H1 (cell line): ENCODE measurements at regions not wholly inside any gene's neighbourhood (a gene's known extent, or its start where the extent isn't known, plus 50 kb on each side); places are given as distances from the start of the nearest gene placed in this dataset.

Experiments
- CTCF ChIA-PET: fragments of 300-600 bp; sonication (Branson Sonifier 250); formaldehyde crosslinking; loops from one replicate; lab custom pipeline; 2021; ENCODE audit not compliant: partially characterized antibody; lab: Charles Lee
- POLR2A ChIA-PET: fragments of 300-600 bp; sonication (Branson Sonifier 250); formaldehyde crosslinking; loops from one replicate; lab custom pipeline; 2021; ENCODE audit warnings: inconsistent platforms; ENCODE audit not compliant: partially characterized antibody; lab: Charles Lee
- DNase-seq, 2 experiments: peaks; one replicate each; pipeline versions ENCODE4 v3.0.0 to v3.0.0-alpha.2; 2010 to 2022; ENCODE audit warnings: low spot score in 2 of 2, low read depth in 1 of 2, mixed read lengths in 1 of 2
- FAIRE-seq: peaks from 2 replicates; lab custom pipeline; 2011; peaks lifted over from hg19 to GRCh38; lab: Jason Lieb, UNC
- H2AFZ ChIP-seq: 2 replicates; pipeline ENCODE4 v1.8.1; 2012; ENCODE audit warnings: low read length, inconsistent platforms
- H2AK5ac ChIP-seq: 2 replicates; pipeline ENCODE4 v1.6.1; 2013; ENCODE audit warnings: low read depth, low read length
- H2BK120ac ChIP-seq: replicated peaks from 2 replicates; pipeline ENCODE3; 2013; ENCODE audit warnings: low read depth, low read length, inconsistent platforms
- H2BK12ac ChIP-seq: 2 replicates; pipeline ENCODE4 v1.6.1; 2013; ENCODE audit warnings: low read depth, low read length
- H2BK15ac ChIP-seq: 2 replicates; pipeline ENCODE4 v1.6.1; 2013; ENCODE audit warnings: low read length
- H2BK20ac ChIP-seq: 2 replicates; pipeline ENCODE4 v1.6.1; 2013; ENCODE audit warnings: low read length
- H2BK5ac ChIP-seq: 2 replicates; pipeline ENCODE4 v1.6.1; 2013; ENCODE audit warnings: low read depth, low read length
- H3K14ac ChIP-seq: 2 replicates; pipeline ENCODE4 v1.6.1; 2013; ENCODE audit warnings: inconsistent platforms; ENCODE audit not compliant: insufficient read length
- H3K18ac ChIP-seq: 2 replicates; pipeline ENCODE4 v1.6.1; 2013; ENCODE audit warnings: low read length; ENCODE audit errors: extremely low read depth
- H3K23ac ChIP-seq: 2 replicates; pipeline ENCODE4 v1.6.1; 2013; ENCODE audit warnings: inconsistent platforms; ENCODE audit not compliant: insufficient read length
- H3K23me2 ChIP-seq: 2 replicates; pipeline ENCODE4 v1.6.1; 2013; ENCODE audit warnings: low read depth, low read length
- H3K27ac ChIP-seq: 2 replicates; pipeline ENCODE4 v1.6.1; 2011; ENCODE audit warnings: low read depth, low read length, inconsistent platforms
- H3K27me3 ChIP-seq, 4 experiments: replicated peaks in 1 of 4; 1 replicate in 1 of 4; 2 replicates in 3 of 4; pipeline versions ENCODE4 v1.6.1 to v1.8.1; 2011 to 2013; ENCODE audit warnings: low read length in 3 of 4, mild to moderate bottlenecking in 3 of 4, inconsistent platforms in 2 of 4, mixed read lengths in 2 of 4, moderate library complexity in 1 of 4; ENCODE audit not compliant: control insufficient read depth in 3 of 4, insufficient read depth in 3 of 4; ENCODE audit errors: extremely low read depth in 1 of 4
- H3K36me3 ChIP-seq, 4 experiments: 2 replicates each; pipeline versions ENCODE4 v1.6.1 to v1.8.1; 2011 to 2013; ENCODE audit warnings: mild to moderate bottlenecking in 4 of 4, low read length in 3 of 4, moderate library complexity in 2 of 4, control low read depth in 1 of 4, inconsistent platforms in 1 of 4; ENCODE audit not compliant: insufficient read depth in 4 of 4, control insufficient read depth in 2 of 4
- H3K4ac ChIP-seq: replicated peaks from 2 replicates; pipeline ENCODE3; 2013; ENCODE audit warnings: low read length, low read depth, mixed read lengths, inconsistent platforms; ENCODE audit not compliant: insufficient read length
- H3K4me1 ChIP-seq, 4 experiments: replicated peaks in 1 of 4; 1 replicate in 1 of 4; 2 replicates in 3 of 4; pipeline versions ENCODE4 v1.6.1 to v1.8.1; 2011 to 2013; ENCODE audit warnings: low read length in 3 of 4, inconsistent platforms in 2 of 4, mixed read lengths in 1 of 4; ENCODE audit not compliant: insufficient read depth in 4 of 4, control insufficient read depth in 3 of 4
- H3K4me2 ChIP-seq, 2 experiments: 2 replicates each; pipeline versions ENCODE4 v1.6.1 to v1.8.1; 2011 to 2013; ENCODE audit warnings: low read depth in 2 of 2, low read length in 2 of 2, control low read depth in 1 of 2, inconsistent platforms in 1 of 2, mild to moderate bottlenecking in 1 of 2; ENCODE audit not compliant: insufficient read depth in 1 of 2
- H3K4me3 ChIP-seq, 4 experiments: fragments of 200-600, 300-600 bp in 1 of 4; sonication (generic), shearing (Covaris generic), sonication (Bioruptor Twin) in 1 of 4; 2 replicates each; pipeline versions ENCODE4 v1.5.1 to v1.8.1; 2011 to 2016; ENCODE audit warnings: low read length in 4 of 4, low read depth in 3 of 4, control low read depth in 2 of 4, inconsistent platforms in 2 of 4, mild to moderate bottlenecking in 2 of 4, mixed read lengths in 1 of 4, moderate library complexity in 1 of 4; ENCODE audit not compliant: insufficient read depth in 2 of 4; ENCODE audit errors: extremely low read depth in 1 of 4
- H3K56ac ChIP-seq: replicated peaks from 2 replicates; pipeline ENCODE3; 2013; ENCODE audit warnings: low read depth, mild to moderate bottlenecking, mixed read lengths, low read length, inconsistent platforms; ENCODE audit not compliant: insufficient read length
- H3K79me1 ChIP-seq: 2 replicates; pipeline ENCODE4 v1.6.1; 2013; ENCODE audit warnings: low read depth, low read length, control low read depth
- H3K79me2 ChIP-seq, 2 experiments: 2 replicates each; pipeline versions ENCODE4 v1.6.1 to v1.8.1; 2012 to 2013; ENCODE audit warnings: low read length in 2 of 2, mild to moderate bottlenecking in 2 of 2, inconsistent platforms in 1 of 2; ENCODE audit not compliant: insufficient read depth in 2 of 2, control insufficient read depth in 1 of 2
- H3K9ac ChIP-seq, 4 experiments: replicated peaks in 1 of 4; 1 replicate in 1 of 4; 2 replicates in 3 of 4; pipeline versions ENCODE4 v1.6.1 to v1.8.1; 2011 to 2013; ENCODE audit warnings: low read depth in 3 of 4, low read length in 3 of 4, control low read depth in 2 of 4, mild to moderate bottlenecking in 2 of 4, moderate library complexity in 2 of 4, inconsistent platforms in 1 of 4; ENCODE audit errors: extremely low read depth in 1 of 4
- H3K9me3 ChIP-seq, 2 experiments: 2 replicates each; pipeline versions ENCODE4 v1.6.1 to v1.8.1; 2012 to 2013; ENCODE audit warnings: mild to moderate bottlenecking in 2 of 2, moderate library complexity in 2 of 2, control low read depth in 1 of 2, inconsistent platforms in 1 of 2, low read depth in 1 of 2, low read length in 1 of 2, mixed read lengths in 1 of 2; ENCODE audit not compliant: insufficient read depth in 2 of 2
- H4K20me1 ChIP-seq, 2 experiments: replicated peaks in 1 of 2; 2 replicates each; pipeline versions ENCODE3 to v1.8.1; 2011 to 2013; ENCODE audit warnings: inconsistent platforms in 2 of 2, low read length in 2 of 2, mild to moderate bottlenecking in 1 of 2; ENCODE audit not compliant: insufficient read depth in 2 of 2, control insufficient read depth in 1 of 2
- H4K5ac ChIP-seq: 2 replicates; pipeline ENCODE4 v1.6.1; 2013; ENCODE audit warnings: low read length, low read depth, mixed read lengths, inconsistent platforms; ENCODE audit not compliant: insufficient read length
- H4K8ac ChIP-seq: 2 replicates; pipeline ENCODE4 v1.8.0; 2013; ENCODE audit warnings: mild to moderate bottlenecking, moderate library complexity, low read length, inconsistent platforms; ENCODE audit not compliant: insufficient read depth; ENCODE audit errors: extremely low read depth
- H4K91ac ChIP-seq: replicated peaks from 2 replicates; pipeline ENCODE3; 2013; ENCODE audit warnings: low read length, mixed read lengths, inconsistent platforms; ENCODE audit not compliant: insufficient read length
- CBX5 ChIP-seq: fragments of 300-800, 300-1000 bp; sonication (generic); IDR thresholded peaks from 2 replicates; pipeline ENCODE4 v1.7.1; 2016; ENCODE audit warnings: antibody characterized with exemption, low read length, low read depth
- CBX8 ChIP-seq: fragments of 300-800, 300-1000 bp; sonication (generic); IDR thresholded peaks from 2 replicates; pipeline ENCODE4 v1.7.1; 2016; ENCODE audit warnings: low read depth, low read length, borderline replicate concordance
- CREB1 ChIP-seq: IDR thresholded peaks from 2 replicates; pipeline ENCODE4 v1.6.1; 2012; ENCODE audit warnings: inconsistent platforms
- GABPA ChIP-seq: IDR thresholded peaks from 2 replicates; pipeline ENCODE4 v1.6.1; 2011; ENCODE audit warnings: mild to moderate bottlenecking, low read length, moderate library complexity, borderline replicate concordance; ENCODE audit not compliant: insufficient read depth
- KDM5A ChIP-seq: fragments of 200-600 bp; IDR thresholded peaks from 2 replicates; pipeline ENCODE4 v1.7.1; 2012; ENCODE audit warnings: mild to moderate bottlenecking, low read length, inconsistent platforms, mixed read lengths
- RAD21 ChIP-seq, 2 experiments: IDR thresholded peaks in 1 of 2; conservative IDR thresholded peaks in 1 of 2; 2 replicates each; pipeline ENCODE4 v1.6.1; 2011; ENCODE audit warnings: low read depth in 2 of 2, low read length in 2 of 2, improper control_type of control experiment in 1 of 2, inconsistent platforms in 1 of 2, mild to moderate bottlenecking in 1 of 2, moderate library complexity in 1 of 2
- SIN3A ChIP-seq, 2 experiments: IDR thresholded peaks in 1 of 2; conservative IDR thresholded peaks in 1 of 2; 2 replicates each; pipeline ENCODE4 v1.6.1; 2011 to 2012; ENCODE audit warnings: low read length in 2 of 2, improper control_type of control experiment in 1 of 2, low read depth in 1 of 2, mild to moderate bottlenecking in 1 of 2
- TEAD4 ChIP-seq: IDR thresholded peaks from 2 replicates; pipeline ENCODE4 v1.6.1; 2012; ENCODE audit warnings: low read depth, low read length, inconsistent platforms, mixed read lengths
- WGBS, 2 experiments: shearing (Covaris generic) in 1 of 2; methylation state at CpG; one replicate each; pipeline versions ENCODE4 v1.1.6 to v1.1.7; 2013 to 2015; ENCODE audit warnings: low lambda C conversion rate in 2 of 2, mixed read lengths in 2 of 2, inconsistent platforms in 1 of 2, low coverage in 1 of 2, missing lambda C conversion rate in 1 of 2; ENCODE audit not compliant: insufficient replicate concordance in 2 of 2, insufficient coverage in 1 of 2, insufficient read length in 1 of 2; ENCODE audit errors: extremely low coverage in 1 of 2, missing lambda C conversion rate in 1 of 2; 5-methylcytosine and 5-hydroxymethylcytosine counted together

- POLR2A ChIA-PET = no interaction called here
- Histone ChIP-seq H2BK5ac (no peak overlapping the region), H3K4ac (no peak overlapping the region), H3K14ac (no peak overlapping the region), H2BK12ac (no peak overlapping the region), H3K23ac (no peak overlapping the region), H3K9ac (no peak overlapping the region), H2BK20ac (no peak overlapping the region), H3K56ac (peak overlapping the region; percentile 77), H3K4me2 (no peak overlapping the region), H3K79me1 (no peaks in the 10 kb centered on the region; the same call in 1 of the 2 replicates), H2AFZ (no peak overlapping the region), H3K23me2 (peaks cover 5% of the 10 kb centered on the region; the same call in 1 of the 2 replicates), H4K5ac (no peak overlapping the region), H2AK5ac (no peak overlapping the region; the same call in 1 of the 2 replicates), H3K27me3 (no peaks in the 10 kb centered on the region), H3K9me3 (no peaks in the 10 kb centered on the region), H3K18ac (no peak overlapping the region), H4K8ac (no peak overlapping the region), H4K91ac (peak overlapping the region; percentile 80), H3K4me3 (no peak overlapping the region), H3K27ac (no peak overlapping the region), H3K79me2 (no peaks in the 10 kb centered on the region), H4K20me1 (peaks cover 0 to 5% of the 10 kb centered on the region in 2 experiments), H2BK120ac (no peak overlapping the region), H3K36me3 (no peaks in the 10 kb centered on the region), H3K4me1 (peaks cover 0 to 9% (median 6%) of the 10 kb centered on the region in 4 experiments; a peak in 3 of 7 replicates), H2BK15ac (no peak overlapping the region)
- no peak for FAIRE-seq
- TF ChIP-seq TEAD4 = no peak
- no peak for TF ChIP-seq RAD21 (IDR thresholded peaks at IDR 0.05 in 1 of 2, conservative IDR thresholded peaks at IDR 0.05 in 1 of 2; ENCODE audit: low read depth in 2 of 2, low read length in 2 of 2)
- no peak for TF ChIP-seq CBX5
- TF ChIP-seq KDM5A = no peak
- no peak for TF ChIP-seq SIN3A (conservative IDR thresholded peaks at IDR 0.05 in 1 of 2, IDR thresholded peaks at IDR 0.05 in 1 of 2; ENCODE audit: low read depth in 1 of 2, low read length in 2 of 2)
- TF ChIP-seq GABPA = no peak
- TF ChIP-seq CREB1 = no peak
- no peak for TF ChIP-seq CBX8
- WGBS, 2 experiments = 74% methylated on average over 6 of the region's 6 CpGs; no CpG with 5 or more reads in 1 of the 2 experiments
- CTCF ChIA-PET = interaction anchor here (0.9 kb wide), 1 partner anchor 236 kb away, joined by 3 read pairs; no protein-coding TSS in a partner anchor
- DNase-seq = no peak
Observed at GRCh38 chr22:44604991-44605390, 97.0 kb upstream of the PRR5 start.
